Lung microvascular endothelial cell (primary cell): ENCODE measurements at regions not wholly inside any gene's neighbourhood (a gene's known extent, or its start where the extent isn't known, plus 50 kb on each side); places are given as distances from the start of the nearest gene placed in this dataset.

Source experiments
- DNase-seq, 2 donors: peaks; one replicate each; pipeline versions ENCODE4 v3.0.0 to v3.0.0-alpha.2; 2010; ENCODE audit warnings: low read depth in 2 of 2

- DNase-seq, result no peak
Observed at GRCh38 chr3:44090036-44090435, 151.7 kb upstream of the TOPAZ1 start.

- no peak for DNase-seq
Observed at GRCh38 chr3:44092497-44092896, 149.2 kb upstream of the TOPAZ1 start.

- DNase-seq, result no peak
Observed at GRCh38 chr3:44093531-44093930, 148.2 kb upstream of the TOPAZ1 start.

- no peak for DNase-seq
Observed at GRCh38 chr3:44098656-44099415, 142.8 kb upstream of the TOPAZ1 start.

- no peak for DNase-seq
Observed at GRCh38 chr3:44099566-44100297, 142.0 kb upstream of the TOPAZ1 start.

GRCh38 chr3:44100298-44100695 lies 141.4 kb upstream of the TOPAZ1 start:
- no peak for DNase-seq

- DNase-seq, result no peak
Observed at GRCh38 chr3:44104043-44104442, 137.6 kb upstream of the TOPAZ1 start.

GRCh38 chr3:44104668-44105321 lies 136.9 kb upstream of the TOPAZ1 start:
- peak in 1 of 2 donors; percentile 11 for DNase-seq

- no peak for DNase-seq
Observed at GRCh38 chr3:44105571-44105970, 136.1 kb upstream of the TOPAZ1 start.

- no peak for DNase-seq
Observed at GRCh38 chr3:44106756-44107155, 134.9 kb upstream of the TOPAZ1 start.

GRCh38 chr3:44108481-44108880 lies 133.2 kb upstream of the TOPAZ1 start:
- DNase-seq, result no peak

GRCh38 chr3:44109771-44110361 lies 131.8 kb upstream of the TOPAZ1 start:
- no peak for DNase-seq

- DNase-seq, result no peak
Observed at GRCh38 chr3:44110648-44111047, 131.0 kb upstream of the TOPAZ1 start.

GRCh38 chr3:44111482-44111881 lies 130.2 kb upstream of the TOPAZ1 start:
- no peak for DNase-seq

- peak; percentile 37 to 59 for DNase-seq
Observed at GRCh38 chr3:44114142-44114541, 127.5 kb upstream of the TOPAZ1 start.

GRCh38 chr3:44117239-44117638 lies 124.4 kb upstream of the TOPAZ1 start:
- DNase-seq, result no peak

GRCh38 chr3:44117736-44118135 lies 124.0 kb upstream of the TOPAZ1 start:
- no peak for DNase-seq

- DNase-seq, result no peak
Observed at GRCh38 chr3:44120721-44121582, 120.7 kb upstream of the TOPAZ1 start.

- no peak for DNase-seq
Observed at GRCh38 chr3:44125246-44125645, 116.4 kb upstream of the TOPAZ1 start.

GRCh38 chr3:44125882-44126281 lies 115.8 kb upstream of the TOPAZ1 start:
- DNase-seq, result no peak
